Activated CD8-positive, alpha-beta memory T cell treated with anti-CD3 and anti-CD28 coated beads, Interleukin-2, amount 50 U/mL, for 1 hour (primary cell): ENCODE measurements at regions not wholly inside any gene's neighbourhood (a gene's known extent, or its start where the extent isn't known, plus 50 kb on each side); places are given as distances from the start of the nearest gene placed in this dataset.
"Not testable (repeated sequence)": the region's sequence is repeated elsewhere in the genome, so short reads cannot be mapped to it uniquely, and the experiment has no call there.

Source experiments
- DNase-seq: peaks from one replicate; pipeline ENCODE4 v3.0.0-alpha.2; 2020; ENCODE audit errors: extremely low read depth

DNA sequence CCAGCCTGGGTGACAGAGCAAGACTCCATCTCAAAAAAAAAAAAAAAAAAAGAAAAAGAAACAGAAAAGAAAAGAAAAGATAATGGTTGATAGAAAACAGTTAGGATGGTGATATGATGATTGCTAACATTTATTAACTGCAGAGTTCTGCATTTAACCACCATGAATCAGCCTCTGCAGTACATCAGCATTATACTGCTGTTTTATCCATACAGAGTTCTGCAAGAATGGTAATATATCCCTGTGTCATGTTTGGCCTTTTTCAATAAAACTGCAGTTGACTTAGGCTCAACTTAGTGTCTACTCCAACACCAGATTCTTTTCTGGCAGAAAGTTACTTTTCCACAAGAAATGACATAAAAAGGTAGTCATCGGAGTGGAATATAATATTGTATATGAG lies 62.6 kb downstream of the DUSP6 start:
- no peak for DNase-seq

DNA sequence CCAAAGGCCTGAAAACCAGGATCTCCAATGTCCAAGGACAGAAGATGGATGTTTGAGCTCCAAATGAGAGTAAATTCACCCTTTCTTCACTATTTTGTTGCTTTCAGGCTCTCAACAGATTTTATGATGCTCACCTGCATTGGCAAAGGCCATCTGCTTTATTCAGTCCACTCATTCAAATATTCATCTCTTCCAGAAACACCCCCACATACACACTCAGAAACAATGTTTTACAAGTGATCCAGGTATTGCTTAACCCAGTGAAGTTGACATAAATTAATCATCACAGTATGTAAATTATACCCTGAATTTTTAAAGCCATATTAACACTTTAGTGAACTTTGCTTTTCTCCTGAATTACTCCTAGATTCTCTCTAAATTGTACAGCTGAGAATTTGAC lies 63.3 kb downstream of the DUSP6 start:
- DNase-seq: no peak

DNA sequence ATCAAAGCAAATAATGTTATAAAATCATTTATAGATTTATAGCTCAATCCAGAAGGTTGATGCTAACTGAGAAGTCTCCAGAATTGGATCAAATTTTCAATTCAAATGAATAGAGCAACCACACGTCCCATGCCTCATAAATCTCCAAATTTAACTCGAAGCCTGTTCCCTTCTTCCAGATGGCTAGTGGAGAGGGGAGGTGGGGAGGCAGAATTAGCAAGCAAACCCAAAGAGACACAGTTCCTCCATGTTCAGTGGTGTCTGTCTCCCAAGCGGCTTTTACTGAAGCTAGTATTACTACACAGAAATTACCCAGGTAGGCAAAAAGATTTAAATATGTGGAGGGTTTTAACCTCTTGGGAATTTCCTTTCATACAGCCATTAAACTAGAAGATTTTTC lies 65.8 kb downstream of the DUSP6 start:
- no peak for DNase-seq

- no peak for DNase-seq
These were observed 70.8 kb downstream of the DUSP6 start for GRCh38 chr12:89281539-89281867.

DNA sequence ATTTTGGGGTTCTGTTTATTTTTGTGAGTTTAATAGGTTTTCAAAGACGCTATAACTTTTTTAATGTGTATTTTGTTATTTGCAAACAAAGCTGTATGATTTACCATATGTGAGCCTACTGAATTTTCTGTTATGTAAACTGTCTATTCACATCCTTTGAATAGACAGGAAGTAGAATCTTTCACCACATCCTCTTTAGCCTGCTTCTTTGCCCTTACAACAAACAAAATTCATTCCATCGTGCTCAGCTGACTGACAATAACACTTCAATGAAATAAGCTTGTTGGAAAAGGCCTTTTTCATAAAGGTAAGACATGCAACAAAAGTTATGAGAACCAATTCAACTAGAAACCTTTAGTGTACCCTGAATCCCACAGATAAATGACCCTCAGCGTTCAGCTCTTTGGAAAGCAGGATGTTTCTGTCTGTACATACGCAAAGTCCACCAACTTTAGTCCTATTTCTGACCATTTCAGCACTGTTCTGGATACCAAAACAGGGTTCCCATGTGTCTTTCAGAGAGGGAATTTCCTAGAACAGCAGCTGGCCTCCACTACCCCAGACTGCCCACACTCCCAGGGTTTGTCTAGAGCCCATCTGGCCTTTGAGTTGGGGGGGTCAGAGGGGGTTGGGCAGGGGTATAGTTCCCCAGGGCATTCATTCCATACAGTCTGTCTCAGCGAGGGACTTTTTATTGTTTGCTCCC lies 71.3 kb downstream of the DUSP6 start:
- DNase-seq: no peak

DNA sequence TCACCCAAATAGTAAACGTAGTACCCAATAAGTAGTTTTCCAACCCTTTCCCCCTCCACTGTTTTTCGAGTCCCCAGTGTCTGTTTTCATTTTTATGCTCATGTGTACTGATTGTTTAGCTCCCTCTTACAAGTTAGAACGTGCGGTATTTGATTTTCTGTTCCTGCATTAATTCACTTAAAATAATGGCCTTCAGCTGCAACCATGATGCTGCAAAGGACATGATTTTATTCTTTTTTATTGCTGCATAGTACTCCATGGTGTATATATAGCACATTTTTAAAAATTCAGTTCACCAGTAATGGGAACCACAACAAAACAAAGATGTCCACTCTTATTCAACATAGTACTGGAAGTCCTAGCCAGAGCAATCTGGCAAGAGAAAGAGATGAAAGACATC lies 72.8 kb downstream of the DUSP6 start:
- no peak for DNase-seq

DNA sequence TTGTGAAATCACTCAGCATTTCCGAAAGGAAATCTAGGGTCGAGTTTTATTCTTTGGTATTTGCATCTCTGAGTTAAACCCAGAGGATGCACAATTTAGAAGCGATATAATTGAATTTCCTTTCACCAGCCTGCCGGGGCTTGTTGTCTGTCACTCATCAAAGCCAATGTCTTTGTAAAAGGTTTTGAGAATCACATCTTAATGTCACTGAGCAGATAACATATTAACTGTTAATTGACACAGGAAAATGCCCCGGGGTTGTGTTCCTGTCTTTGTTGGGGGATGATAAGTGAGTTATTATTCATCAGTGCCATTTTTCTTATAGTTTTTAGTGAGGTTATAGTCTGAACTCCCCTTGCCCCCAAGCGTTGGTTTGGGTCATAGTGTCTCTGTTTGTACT lies 73.4 kb downstream of the DUSP6 start:
- DNase-seq: no peak

DNA sequence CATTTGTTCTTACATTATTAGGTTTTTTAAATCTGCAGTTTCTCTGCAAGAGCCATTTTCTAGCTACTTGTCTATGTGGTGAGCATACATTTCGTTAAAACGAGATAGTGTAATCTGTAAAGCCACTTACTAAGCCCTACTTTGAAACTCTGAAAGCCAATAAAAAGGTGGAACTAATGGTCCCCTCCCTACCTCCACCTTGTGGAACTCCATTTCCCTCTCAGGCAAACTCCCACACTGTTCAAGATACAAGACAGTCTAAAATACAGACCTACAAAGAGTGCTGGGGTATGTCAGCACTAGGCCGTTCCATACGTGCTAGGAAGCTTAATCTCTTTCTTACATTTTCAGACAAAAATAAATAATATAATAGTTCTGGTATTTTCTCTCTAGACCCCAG lies 74.1 kb downstream of the DUSP6 start:
- no peak for DNase-seq

- DNase-seq: no peak
These were observed 75.4 kb downstream of the DUSP6 start for GRCh38 chr12:89276860-89277259.

DNA sequence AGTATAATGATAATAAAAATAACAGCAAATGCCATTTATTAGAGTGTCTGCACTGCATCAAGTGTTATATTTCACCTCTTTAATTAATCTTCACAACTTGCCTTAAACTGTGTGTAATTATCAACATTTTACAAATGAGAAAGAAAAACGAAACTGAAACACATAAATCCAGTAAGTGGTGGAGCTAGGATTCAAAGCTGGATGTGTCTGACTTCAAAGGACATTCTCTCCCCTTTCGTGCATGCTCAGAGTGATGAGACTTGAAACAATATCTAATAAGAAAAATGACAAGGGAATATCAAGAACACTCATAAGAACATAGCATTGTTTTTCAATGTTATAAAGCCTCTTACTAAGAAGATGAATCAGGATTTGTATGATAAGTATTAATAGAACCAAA lies 78.8 kb downstream of the DUSP6 start:
- no peak for DNase-seq

- DNase-seq: no peak
These were observed 81.8 kb downstream of the DUSP6 start for GRCh38 chr12:89270548-89270947.

DNA sequence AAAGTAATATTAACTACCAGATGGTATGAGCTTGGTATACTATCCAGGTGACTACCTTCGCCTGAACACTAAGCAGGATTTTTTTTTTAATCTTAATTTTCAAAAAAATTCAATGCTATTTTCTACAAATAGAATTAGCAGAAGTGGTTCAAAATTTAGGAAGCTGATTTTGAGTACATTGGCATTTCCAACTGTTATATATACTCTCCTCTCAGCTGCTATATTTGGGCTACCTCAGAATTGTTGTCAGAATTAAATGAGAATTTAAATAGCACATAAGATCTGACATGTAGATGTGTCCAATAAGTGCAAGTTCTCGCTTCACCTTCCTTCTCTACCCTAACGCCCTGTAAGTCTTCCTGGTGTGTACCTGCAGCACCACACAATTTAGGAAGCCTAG lies 83.1 kb downstream of the DUSP6 start:
- DNase-seq: no peak

DNA sequence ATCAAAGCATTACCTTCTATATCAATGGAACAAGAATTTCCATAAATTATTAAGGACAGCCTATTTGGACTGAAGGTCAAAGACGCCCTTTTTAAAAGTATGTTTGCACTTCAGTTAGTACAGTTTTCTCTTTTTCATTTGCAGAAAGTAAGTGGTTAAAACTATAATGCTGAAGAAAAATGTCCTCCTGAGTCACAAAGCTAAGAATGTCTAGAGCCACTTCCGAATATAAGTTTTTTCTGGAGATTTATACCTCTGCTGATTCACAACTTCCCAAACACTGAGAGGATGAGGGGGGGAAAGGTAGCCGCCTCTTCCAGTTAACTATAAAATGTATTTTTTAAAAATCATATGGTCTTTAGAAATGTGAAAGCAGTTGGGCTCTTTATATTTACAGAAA lies 84.9 kb downstream of the DUSP6 start:
- no peak for DNase-seq

DNA sequence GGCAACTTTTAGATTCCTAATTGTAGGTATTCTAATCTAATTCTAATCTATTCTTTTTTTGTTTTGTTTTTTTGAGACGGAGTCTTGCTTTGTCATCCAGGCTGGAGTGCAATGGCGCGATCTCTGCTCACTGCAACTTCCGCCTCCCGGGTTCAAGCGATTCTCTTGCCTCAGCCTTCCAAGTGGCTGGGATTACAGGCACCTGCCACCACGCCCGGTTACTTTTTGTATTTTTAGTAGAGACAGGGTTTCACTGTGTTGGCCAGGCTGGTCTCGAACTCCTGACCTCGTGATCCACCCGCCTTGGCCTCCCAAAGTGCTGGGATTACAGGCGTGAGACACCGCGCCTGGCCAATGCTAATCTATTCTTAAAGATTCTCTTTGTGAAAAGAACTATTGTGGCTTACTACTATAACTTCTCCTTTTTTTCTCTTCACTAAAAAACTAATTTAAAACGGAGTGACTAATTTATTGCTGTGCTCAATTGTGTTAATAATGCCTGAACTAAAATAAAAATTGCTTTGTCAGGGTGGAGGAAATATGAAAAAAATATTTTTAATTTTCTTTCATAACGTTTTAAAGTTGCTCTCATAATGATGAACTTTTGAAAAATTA lies 85.6 kb downstream of the DUSP6 start:
- DNase-seq: not testable (repeated sequence)

- no peak for DNase-seq
These were observed 87.5 kb downstream of the DUSP6 start for GRCh38 chr12:89264837-89265236.

DNA sequence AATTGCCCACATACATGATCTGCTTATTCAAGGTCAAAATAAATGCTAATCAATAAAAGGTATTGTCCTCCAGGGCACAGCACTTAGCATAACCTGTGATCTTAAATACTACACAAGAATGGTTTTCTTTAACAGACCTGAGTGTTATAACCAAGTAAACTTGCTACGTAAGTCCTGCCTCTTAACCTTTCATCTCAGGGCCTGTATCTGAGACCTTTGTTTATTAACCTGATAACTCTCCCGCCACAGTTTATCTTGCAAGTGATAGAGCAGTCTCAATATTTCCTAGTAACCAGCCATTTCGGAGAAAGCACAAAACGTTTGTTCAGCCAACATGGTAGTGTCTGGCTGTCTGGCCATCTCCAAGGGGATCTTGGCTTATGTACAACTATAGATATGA lies 88.4 kb downstream of the DUSP6 start:
- DNase-seq: no peak

DNA sequence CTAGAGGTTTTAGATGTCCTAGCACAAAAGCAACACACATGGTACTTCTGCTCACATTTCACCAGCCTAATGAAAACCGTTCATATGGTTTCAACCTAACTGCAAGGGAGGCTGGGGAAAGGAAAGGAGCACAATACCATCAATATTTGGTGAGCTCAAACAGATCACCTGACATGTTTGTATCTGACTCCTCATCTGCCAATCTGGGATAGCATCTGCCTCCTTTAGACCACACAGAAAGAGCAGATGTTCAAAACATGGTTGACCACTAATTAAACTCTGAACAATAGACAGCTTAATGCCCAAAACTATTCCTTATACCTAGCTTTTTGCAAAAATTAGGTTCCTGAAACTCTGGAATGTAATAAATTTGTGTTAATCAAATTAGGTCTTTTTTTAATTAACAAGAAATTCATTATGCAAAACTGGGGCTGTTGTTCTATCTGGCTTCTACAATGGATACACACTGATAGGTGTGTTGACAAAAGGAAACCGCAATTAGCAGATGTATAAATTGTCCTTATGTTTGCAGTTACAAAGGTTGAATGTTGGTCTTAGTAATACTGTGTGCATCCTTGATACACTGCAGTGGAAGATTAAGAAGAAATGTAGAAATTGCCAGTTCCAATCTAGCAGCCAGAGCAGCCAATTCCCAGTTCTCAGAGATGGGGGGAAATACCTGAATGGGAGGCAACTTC lies 89.3 kb downstream of the DUSP6 start:
- DNase-seq: no peak

GRCh38 chr12:89261982-89262381 lies 90.3 kb downstream of the DUSP6 start:
- DNase-seq: no peak

DNA sequence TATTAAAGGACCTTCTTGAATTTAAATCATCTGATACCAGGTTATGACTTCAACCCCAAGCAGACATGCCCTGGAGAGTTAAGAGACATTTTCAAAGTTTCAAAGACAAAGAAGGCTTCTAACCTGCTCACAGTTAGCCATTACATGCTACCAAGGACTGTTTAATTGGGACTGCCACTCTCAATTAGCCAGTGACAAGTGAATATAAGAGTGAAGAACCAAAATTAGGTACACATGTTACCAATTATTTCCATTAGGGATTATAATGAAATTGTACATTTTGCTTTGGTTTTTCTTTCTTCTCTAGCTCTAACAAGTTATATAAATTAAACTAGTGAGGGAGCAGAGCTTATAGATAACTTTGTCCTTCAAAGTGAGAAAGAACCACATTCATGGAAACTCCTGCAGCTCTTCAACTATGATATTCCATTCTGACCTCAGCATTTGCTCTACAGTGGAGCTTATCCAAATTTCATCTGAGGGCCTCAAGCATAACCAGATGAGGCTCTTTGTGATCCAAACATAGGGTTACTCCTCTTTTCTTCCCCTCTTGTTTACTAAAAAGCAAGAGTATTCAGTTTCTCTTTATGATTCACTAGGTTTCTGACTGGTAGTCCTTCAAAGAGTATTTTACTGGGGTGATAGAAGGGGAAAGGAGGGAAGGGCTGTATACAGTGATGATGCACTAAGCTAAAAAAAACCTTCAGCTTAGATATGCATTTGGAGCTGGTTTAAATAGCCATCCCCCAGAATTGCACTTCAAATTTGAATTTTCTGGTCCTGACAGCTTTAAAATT lies 91.3 kb downstream of the DUSP6 start:
- no peak for DNase-seq

- no peak for DNase-seq
These were observed 92.5 kb downstream of the DUSP6 start for GRCh38 chr12:89259821-89260220.

GRCh38 chr12:89258240-89258969 lies 93.9 kb downstream of the DUSP6 start:
- no peak for DNase-seq

- no peak for DNase-seq
These were observed 95.0 kb downstream of the DUSP6 start for GRCh38 chr12:89257340-89257739.
